PC-3 (cell line): ENCODE measurements at regions not wholly inside any gene's neighbourhood (a gene's known extent, or its start where the extent isn't known, plus 50 kb on each side); places are given as distances from the start of the nearest gene placed in this dataset.
A peak's percentile ranks its signal among the peaks of the same experiment; 100 is the strongest.

Experiments
- ATAC-seq: fragments of 200-7000 bp; cut with Tn5 transposase; 2 replicates; pipeline ENCODE4 v1.9.1; 2020; ENCODE audit warnings: mild to moderate bottlenecking, moderate library complexity
- BruUV-seq: library from RNA; stranded (reverse); fragments of 400-500 nt; replicated peaks from 2 replicates; lab custom pipeline; 2021; lab: Mats Ljungman, UMichigan
- CTCF ChIA-PET: fragments of 300-600 bp; sonication (Branson Sonifier 250); formaldehyde crosslinking; loops from one replicate; lab custom pipeline; 2022; ENCODE audit warnings: antibody characterized with exemption; lab: Charles Lee
- POLR2A ChIA-PET: fragments of 300-600 bp; sonication (Branson Sonifier 250); formaldehyde crosslinking; loops from one replicate; lab custom pipeline; 2022; ENCODE audit warnings: antibody characterized with exemption; ENCODE audit not compliant: unreplicated experiment; lab: Charles Lee
- DNase-seq: peaks from one replicate; pipeline ENCODE4 v3.0.0-alpha.2; 2015
- H2AFZ ChIP-seq: fragments of 300-600 bp; sonication (generic); 2 replicates; pipeline ENCODE4 v1.6.0; 2016; ENCODE audit warnings: antibody characterized with exemption, low read length
- H3F3A ChIP-seq: fragments of 300-600 bp; sonication (generic); one replicate; pipeline ENCODE4 v1.6.0; 2017; ENCODE audit warnings: antibody characterized with exemption, low read length, control low read depth, mild to moderate bottlenecking; ENCODE audit not compliant: unreplicated experiment
- H3K27ac ChIP-seq: fragments of 300-600 bp; sonication (generic); 2 replicates; pipeline ENCODE4 v1.5.1; 2016; ENCODE audit warnings: mild to moderate bottlenecking, low read length
- H3K27me3 ChIP-seq: fragments of 300-600 bp; sonication (generic); 2 replicates; pipeline ENCODE4 v1.6.1; 2016; ENCODE audit warnings: low read length, mixed read lengths
- H3K36me3 ChIP-seq: fragments of 300-600 bp; sonication (generic); 2 replicates; pipeline ENCODE4 v1.6.1; 2016; ENCODE audit warnings: low read depth, mixed run types, low read length, mixed read lengths
- H3K4me1 ChIP-seq: fragments of 300-600 bp; sonication (generic); 2 replicates; pipeline ENCODE4 v1.5.1; 2016; ENCODE audit warnings: low read length; ENCODE audit not compliant: insufficient read depth
- H3K4me2 ChIP-seq: fragments of 300-600 bp; sonication (generic); 2 replicates; pipeline ENCODE4 v1.6.0; 2016; ENCODE audit warnings: low read length
- H3K4me3 ChIP-seq: fragments of 300-600 bp; sonication (generic); 2 replicates; pipeline ENCODE4 v1.5.1; 2016; ENCODE audit warnings: mild to moderate bottlenecking, low read length, mixed read lengths
- H3K79me2 ChIP-seq: fragments of 300-600 bp; sonication (generic); 2 replicates; pipeline ENCODE4 v1.6.1; 2017; ENCODE audit warnings: low read length, mixed read lengths
- H3K9ac ChIP-seq: fragments of 300-600 bp; sonication (generic); 2 replicates; pipeline ENCODE4 v1.6.0; 2016; ENCODE audit warnings: mild to moderate bottlenecking, low read length
- H3K9me2 ChIP-seq: fragments of 300-600 bp; sonication (generic); replicated peaks from 2 replicates; pipeline ENCODE4 v1.6.1; 2016; ENCODE audit warnings: mixed run types, low read length, mixed read lengths
- H3K9me3 ChIP-seq: fragments of 300-600 bp; sonication (generic); 2 replicates; pipeline ENCODE4 v1.6.1; 2016; ENCODE audit warnings: low read length, mixed read lengths
- H4K20me1 ChIP-seq: fragments of 300-600 bp; sonication (generic); 2 replicates; pipeline ENCODE4 v1.6.1; 2016; ENCODE audit warnings: low read length, mixed read lengths
- EZH2 ChIP-seq: fragments of 300-600 bp; sonication (generic); IDR thresholded peaks from one replicate; pipeline ENCODE4 v1.6.1; 2017; ENCODE audit warnings: antibody characterized with exemption, mild to moderate bottlenecking, low read length; ENCODE audit not compliant: unreplicated experiment
- EZH2phosphoT487 ChIP-seq: fragments of 300-600 bp; sonication (generic); IDR thresholded peaks from 2 replicates; pipeline ENCODE4 v1.6.1; 2018; ENCODE audit warnings: mild to moderate bottlenecking, antibody characterized with exemption, low read length, borderline replicate concordance
- intact Hi-C: fragments of 100-400 bp; cut with micrococcal nuclease; formaldehyde crosslinking; loops from 2 replicates; pipeline ENCODE4 v1.9.0; 2023
- TF ChIP-seq, protein P1 (sequence below): fragments of 300-600 bp; sonication (generic); conservative IDR thresholded peaks from 2 replicates; pipeline ENCODE4 v1.5.1; 2017; ENCODE audit warnings: antibody characterized with exemption, low read depth, mild to moderate bottlenecking, low read length

DNA sequence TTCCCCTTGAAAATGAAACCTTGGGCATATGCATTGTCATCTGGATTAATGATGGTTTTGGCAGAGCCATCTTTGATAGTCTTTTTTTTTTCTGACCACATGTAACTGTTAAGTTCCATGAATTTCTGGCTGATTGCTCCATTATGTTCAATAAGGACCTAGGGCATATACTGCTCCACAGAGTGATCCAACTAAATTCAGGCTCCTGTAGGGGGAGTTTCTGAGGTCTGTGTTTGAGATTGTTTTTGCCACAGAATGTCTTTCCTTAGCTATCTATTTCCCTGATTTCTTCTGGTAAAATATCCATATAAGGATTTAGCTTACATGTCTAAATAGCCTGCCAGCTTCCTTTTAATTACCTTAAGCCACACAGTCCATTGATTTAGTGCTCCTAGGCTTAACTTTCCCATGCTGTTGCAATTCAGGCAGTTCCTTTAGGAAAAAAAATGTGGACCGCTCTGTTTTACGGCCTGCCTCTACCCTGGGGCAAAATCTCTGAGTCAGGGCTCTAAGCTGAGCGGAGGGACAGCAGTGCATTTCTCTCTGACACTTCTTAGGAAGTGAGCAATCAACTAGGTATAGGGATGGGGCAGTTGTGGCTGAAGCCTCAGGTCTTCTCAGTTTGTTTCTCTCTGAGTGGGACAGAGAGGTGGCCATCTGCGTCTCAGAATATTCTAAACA, 796.2 kb downstream of the NR2F2 start:
- H3K9me3 ChIP-seq: no peaks in the 10 kb centered on the region
- no peaks in the 10 kb centered on the region for H3K27me3 ChIP-seq
- H3K4me1 ChIP-seq: no peaks in the 10 kb centered on the region
- ATAC-seq (no peak), DNase-seq (peak; percentile 8)
- intact Hi-C loops: no loop called here
- no peaks in the 10 kb centered on the region for H3K9me2 ChIP-seq
- POLR2A ChIA-PET: no interaction called here
- H3K9ac ChIP-seq: no peak overlapping the region
- H3K79me2 ChIP-seq: no peaks in the 10 kb centered on the region
- no peaks in the 10 kb centered on the region for H4K20me1 ChIP-seq
- BruUV-seq: no TSS peak
- CTCF ChIA-PET: no interaction called here
- H2AFZ ChIP-seq: no peak overlapping the region
- no peak for TF ChIP-seq EZH2
- TF ChIP-seq EZH2phosphoT487: no peak
- TF ChIP-seq, protein P1, sequence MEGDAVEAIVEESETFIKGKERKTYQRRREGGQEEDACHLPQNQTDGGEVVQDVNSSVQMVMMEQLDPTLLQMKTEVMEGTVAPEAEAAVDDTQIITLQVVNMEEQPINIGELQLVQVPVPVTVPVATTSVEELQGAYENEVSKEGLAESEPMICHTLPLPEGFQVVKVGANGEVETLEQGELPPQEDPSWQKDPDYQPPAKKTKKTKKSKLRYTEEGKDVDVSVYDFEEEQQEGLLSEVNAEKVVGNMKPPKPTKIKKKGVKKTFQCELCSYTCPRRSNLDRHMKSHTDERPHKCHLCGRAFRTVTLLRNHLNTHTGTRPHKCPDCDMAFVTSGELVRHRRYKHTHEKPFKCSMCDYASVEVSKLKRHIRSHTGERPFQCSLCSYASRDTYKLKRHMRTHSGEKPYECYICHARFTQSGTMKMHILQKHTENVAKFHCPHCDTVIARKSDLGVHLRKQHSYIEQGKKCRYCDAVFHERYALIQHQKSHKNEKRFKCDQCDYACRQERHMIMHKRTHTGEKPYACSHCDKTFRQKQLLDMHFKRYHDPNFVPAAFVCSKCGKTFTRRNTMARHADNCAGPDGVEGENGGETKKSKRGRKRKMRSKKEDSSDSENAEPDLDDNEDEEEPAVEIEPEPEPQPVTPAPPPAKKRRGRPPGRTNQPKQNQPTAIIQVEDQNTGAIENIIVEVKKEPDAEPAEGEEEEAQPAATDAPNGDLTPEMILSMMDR: no peak
- H3K4me3 ChIP-seq: no peak overlapping the region
- H3K36me3 ChIP-seq: no peaks in the 10 kb centered on the region
- no peaks in the 10 kb centered on the region for H3F3A ChIP-seq
- H3K4me2 ChIP-seq: no peak overlapping the region
- no peak overlapping the region for H3K27ac ChIP-seq

DNA sequence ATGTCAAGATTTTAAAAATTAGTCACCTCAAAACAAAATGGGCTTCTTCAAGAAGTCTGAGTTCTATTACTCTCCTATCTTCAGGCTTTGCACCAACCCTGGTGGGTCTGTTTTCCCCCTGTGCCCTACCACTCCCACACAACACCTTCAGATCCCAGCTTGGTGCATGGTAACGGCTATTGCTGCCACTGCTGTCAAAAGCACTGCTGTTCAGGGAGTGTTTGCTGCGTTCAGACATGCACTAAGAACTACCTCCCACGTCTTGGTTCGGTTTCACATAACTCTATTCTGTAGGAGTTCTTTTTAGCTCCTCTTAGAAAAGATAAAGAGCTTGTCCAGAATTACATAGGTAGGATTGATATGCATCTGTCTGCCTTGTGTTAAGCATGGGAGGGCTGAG, 799.2 kb downstream of the NR2F2 start:
- Histone ChIP-seq H3K27me3 (no peaks in the 10 kb centered on the region), H3K36me3 (no peaks in the 10 kb centered on the region), H2AFZ (no peak overlapping the region), H3F3A (no peaks in the 10 kb centered on the region), H3K4me2 (no peak overlapping the region), H3K9me2 (no peaks in the 10 kb centered on the region), H3K4me3 (no peak overlapping the region), H3K9me3 (no peaks in the 10 kb centered on the region), H3K4me1 (no peaks in the 10 kb centered on the region), H3K79me2 (no peaks in the 10 kb centered on the region), H3K27ac (no peak overlapping the region), H3K9ac (no peak overlapping the region), H4K20me1 (no peaks in the 10 kb centered on the region)
- BruUV-seq: no TSS peak
- CTCF ChIA-PET: no interaction called here
- TF ChIP-seq EZH2: no peak
- TF ChIP-seq, protein P1: no peak
- no peak for TF ChIP-seq EZH2phosphoT487
- no peak for DNase-seq
- no peak for ATAC-seq
- POLR2A ChIA-PET: no interaction called here
- intact Hi-C loops: no loop called here

DNA sequence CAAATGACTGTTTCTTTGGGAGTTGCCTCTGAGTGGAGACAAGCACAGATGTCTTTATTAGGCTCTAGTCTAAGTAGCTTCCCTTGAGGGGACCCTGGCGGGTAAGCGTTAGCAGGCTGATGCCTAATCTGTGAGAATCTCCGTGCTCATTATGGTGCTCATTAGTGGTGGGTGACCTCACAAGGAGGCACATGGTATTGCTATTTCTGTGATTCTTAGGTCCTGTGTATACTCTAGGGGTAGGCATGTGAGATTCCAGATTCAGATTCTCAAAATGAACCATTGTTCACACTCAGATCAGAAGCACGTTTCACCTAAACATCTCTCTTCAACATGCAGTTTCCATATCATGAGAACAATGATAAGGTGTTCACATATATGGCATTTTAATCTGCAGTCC, 809.7 kb downstream of the NR2F2 start:
- BruUV-seq: no TSS peak
- no peaks in the 10 kb centered on the region for H3K9me2 ChIP-seq
- ChIA-PET POLR2A (no interaction called here), CTCF (no interaction called here)
- no peaks in the 10 kb centered on the region for H3F3A ChIP-seq
- H2AFZ ChIP-seq: no peak overlapping the region
- H3K27ac ChIP-seq: no peak overlapping the region
- H3K9ac ChIP-seq: no peak overlapping the region
- H3K36me3 ChIP-seq: no peaks in the 10 kb centered on the region
- intact Hi-C loops: no loop called here
- DNase-seq (no peak), ATAC-seq (no peak)
- H3K27me3 ChIP-seq: no peaks in the 10 kb centered on the region
- H3K4me2 ChIP-seq: no peak overlapping the region
- H3K79me2 ChIP-seq: no peaks in the 10 kb centered on the region
- H3K4me3 ChIP-seq: no peak overlapping the region
- TF ChIP-seq, protein P1: no peak
- TF ChIP-seq EZH2 (no peak), EZH2phosphoT487 (no peak)
- H3K9me3 ChIP-seq: no peaks in the 10 kb centered on the region
- H4K20me1 ChIP-seq: no peaks in the 10 kb centered on the region
- no peaks in the 10 kb centered on the region for H3K4me1 ChIP-seq
